Astrocyte (in vitro differentiated cells and primary cell): ENCODE measurements at regions not wholly inside any gene's neighbourhood (a gene's known extent, or its start where the extent isn't known, plus 50 kb on each side); places are given as distances from the start of the nearest gene placed in this dataset.

ENCODE experiments used
- DNase-seq: peaks from one replicate; pipeline ENCODE4 v3.0.0-alpha.2; 2010; ENCODE audit warnings: low read depth
- FAIRE-seq: peaks from 2 replicates; lab custom pipeline; 2011; peaks lifted over from hg19 to GRCh38; lab: Jason Lieb, UNC
- H2AFZ ChIP-seq: 2 replicates; pipeline ENCODE4 v1.6.0; 2012; ENCODE audit warnings: low read depth, low read length, inconsistent platforms
- H3K27ac ChIP-seq: 2 replicates; pipeline ENCODE4 v1.5.1; 2011; ENCODE audit warnings: low read depth, low read length, inconsistent platforms
- H3K27me3 ChIP-seq: 2 replicates; pipeline ENCODE4 v1.6.0; 2011; ENCODE audit warnings: low read length, inconsistent platforms; ENCODE audit not compliant: insufficient read depth
- H3K36me3 ChIP-seq: 2 replicates; pipeline ENCODE4 v1.5.1; 2011; ENCODE audit warnings: low read length, inconsistent platforms; ENCODE audit not compliant: insufficient read depth
- H3K4me1 ChIP-seq: 2 replicates; pipeline ENCODE4 v1.5.1; 2011; ENCODE audit warnings: low read length, inconsistent platforms; ENCODE audit not compliant: insufficient read depth
- H3K4me2 ChIP-seq: 2 replicates; pipeline ENCODE4 v1.6.0; 2012; ENCODE audit warnings: low read length, inconsistent platforms
- H3K4me3 ChIP-seq: 2 replicates; pipeline ENCODE4 v1.5.1; 2011; ENCODE audit warnings: low read depth, mild to moderate bottlenecking, low read length, inconsistent platforms; ENCODE audit not compliant: insufficient read depth
- H3K79me2 ChIP-seq: 2 replicates; pipeline ENCODE4 v1.6.0; 2012; ENCODE audit warnings: mild to moderate bottlenecking, low read length, inconsistent platforms; ENCODE audit not compliant: insufficient read depth
- H3K9ac ChIP-seq: 2 replicates; pipeline ENCODE4 v1.6.0; 2012; ENCODE audit warnings: mild to moderate bottlenecking, low read length, inconsistent platforms
- H3K9me3 ChIP-seq: 2 replicates; pipeline ENCODE4 v1.5.1; 2012; ENCODE audit warnings: low read depth, mild to moderate bottlenecking, low read length, inconsistent platforms; ENCODE audit not compliant: insufficient read depth
- H4K20me1 ChIP-seq: 2 replicates; pipeline ENCODE4 v1.6.0; 2012; ENCODE audit warnings: low read length, inconsistent platforms; ENCODE audit not compliant: insufficient read depth
- H3K27ac Mint-ChIP-seq: one replicate; pipeline ENCODE4 v1.8.0; 2021; ENCODE audit warnings: mild to moderate bottlenecking, mixed read lengths; ENCODE audit not compliant: unreplicated experiment
- H3K27me3 Mint-ChIP-seq: one replicate; pipeline ENCODE4 v1.8.0; 2021; ENCODE audit warnings: low read depth, mixed read lengths; ENCODE audit not compliant: unreplicated experiment
- H3K36me3 Mint-ChIP-seq: one replicate; pipeline ENCODE4 v1.8.0; 2021; ENCODE audit warnings: low read depth, mixed read lengths; ENCODE audit not compliant: unreplicated experiment
- H3K4me1 Mint-ChIP-seq: one replicate; pipeline ENCODE4 v1.8.0; 2021; ENCODE audit warnings: low read depth, mixed read lengths; ENCODE audit not compliant: unreplicated experiment
- H3K4me3 Mint-ChIP-seq: one replicate; pipeline ENCODE4 v1.8.0; 2021; ENCODE audit warnings: mild to moderate bottlenecking, moderate library complexity, mixed read lengths; ENCODE audit not compliant: unreplicated experiment
- H3K9me3 Mint-ChIP-seq: one replicate; pipeline ENCODE4 v1.8.0; 2021; ENCODE audit warnings: mild to moderate bottlenecking, mixed read lengths; ENCODE audit not compliant: unreplicated experiment
- EZH2 ChIP-seq: IDR thresholded peaks from 2 replicates; pipeline ENCODE4 v1.6.1; 2012; ENCODE audit warnings: mild to moderate bottlenecking, low read length, inconsistent platforms; ENCODE audit not compliant: insufficient read depth
- TF ChIP-seq, protein P1 (sequence below): IDR thresholded peaks from 2 replicates; pipeline ENCODE4 v1.5.1; 2011; ENCODE audit warnings: low read depth, mild to moderate bottlenecking, inconsistent platforms, low read length, moderate library complexity; ENCODE audit not compliant: insufficient read depth

DNA sequence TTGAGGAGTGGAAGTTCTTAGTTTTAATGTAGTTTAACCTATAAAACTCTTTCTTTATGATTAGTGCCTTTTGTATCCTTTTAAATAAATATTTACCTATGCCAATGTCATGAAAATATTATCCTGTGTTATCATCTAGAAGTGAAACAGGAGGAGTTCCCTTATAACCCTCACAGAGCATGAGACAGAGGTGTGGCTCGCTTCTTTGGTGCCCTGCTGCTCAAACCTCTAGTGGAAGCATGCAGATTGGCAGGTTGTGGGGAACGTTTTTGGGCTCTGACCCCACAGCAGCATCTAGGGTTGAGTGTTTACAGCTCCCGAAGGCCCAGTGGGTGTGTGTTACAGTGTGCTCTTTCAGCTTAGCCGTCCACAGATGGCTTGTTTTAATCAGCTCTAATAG lies 459.4 kb upstream of the AZI2 start:
- Mint-ChIP-seq H3K9me3 (no peaks in the 10 kb centered on the region), H3K36me3 (no peaks in the 10 kb centered on the region), H3K27me3 (peaks cover 4% of the 10 kb centered on the region), H3K4me3 (no peak overlapping the region), H3K4me1 (no peaks in the 10 kb centered on the region), H3K27ac (no peak overlapping the region)
- DNase-seq (no peak), FAIRE-seq (no peak)
- no peaks in the 10 kb centered on the region for H3K79me2 ChIP-seq
- no peaks in the 10 kb centered on the region for H3K36me3 ChIP-seq
- H2AFZ ChIP-seq = no peak overlapping the region
- H4K20me1 ChIP-seq = no peaks in the 10 kb centered on the region
- no peak overlapping the region for H3K27ac ChIP-seq
- H3K4me2 ChIP-seq = no peak overlapping the region
- TF ChIP-seq, protein P1, sequence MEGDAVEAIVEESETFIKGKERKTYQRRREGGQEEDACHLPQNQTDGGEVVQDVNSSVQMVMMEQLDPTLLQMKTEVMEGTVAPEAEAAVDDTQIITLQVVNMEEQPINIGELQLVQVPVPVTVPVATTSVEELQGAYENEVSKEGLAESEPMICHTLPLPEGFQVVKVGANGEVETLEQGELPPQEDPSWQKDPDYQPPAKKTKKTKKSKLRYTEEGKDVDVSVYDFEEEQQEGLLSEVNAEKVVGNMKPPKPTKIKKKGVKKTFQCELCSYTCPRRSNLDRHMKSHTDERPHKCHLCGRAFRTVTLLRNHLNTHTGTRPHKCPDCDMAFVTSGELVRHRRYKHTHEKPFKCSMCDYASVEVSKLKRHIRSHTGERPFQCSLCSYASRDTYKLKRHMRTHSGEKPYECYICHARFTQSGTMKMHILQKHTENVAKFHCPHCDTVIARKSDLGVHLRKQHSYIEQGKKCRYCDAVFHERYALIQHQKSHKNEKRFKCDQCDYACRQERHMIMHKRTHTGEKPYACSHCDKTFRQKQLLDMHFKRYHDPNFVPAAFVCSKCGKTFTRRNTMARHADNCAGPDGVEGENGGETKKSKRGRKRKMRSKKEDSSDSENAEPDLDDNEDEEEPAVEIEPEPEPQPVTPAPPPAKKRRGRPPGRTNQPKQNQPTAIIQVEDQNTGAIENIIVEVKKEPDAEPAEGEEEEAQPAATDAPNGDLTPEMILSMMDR = no peak
- no peak for TF ChIP-seq EZH2
- H3K9ac ChIP-seq = no peak overlapping the region
- H3K9me3 ChIP-seq = no peaks in the 10 kb centered on the region
- no peaks in the 10 kb centered on the region for H3K27me3 ChIP-seq
- H3K4me1 ChIP-seq = no peaks in the 10 kb centered on the region
- H3K4me3 ChIP-seq = no peak overlapping the region

DNA sequence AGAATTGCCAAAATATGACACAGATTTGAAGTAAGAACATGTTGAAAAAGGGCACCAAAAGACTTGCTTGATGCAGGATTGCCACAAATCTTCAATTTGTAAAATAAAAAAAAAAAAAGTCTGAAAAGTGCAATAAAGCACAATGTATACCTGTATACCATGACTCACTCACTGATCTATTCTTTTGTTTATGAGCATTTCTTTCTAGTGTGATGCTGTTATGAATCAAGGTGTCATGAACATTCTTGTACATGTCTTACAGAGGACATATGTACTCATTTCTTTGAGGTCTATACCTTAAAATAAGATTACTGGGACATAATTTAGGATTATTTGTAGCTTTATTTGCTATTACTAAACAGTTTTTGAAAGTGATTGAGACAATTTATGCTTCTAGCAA lies 464.9 kb upstream of the RBMS3 start:
- H3K36me3 ChIP-seq = no peaks in the 10 kb centered on the region
- H3K9me3 Mint-ChIP-seq = no peaks in the 10 kb centered on the region

DNA sequence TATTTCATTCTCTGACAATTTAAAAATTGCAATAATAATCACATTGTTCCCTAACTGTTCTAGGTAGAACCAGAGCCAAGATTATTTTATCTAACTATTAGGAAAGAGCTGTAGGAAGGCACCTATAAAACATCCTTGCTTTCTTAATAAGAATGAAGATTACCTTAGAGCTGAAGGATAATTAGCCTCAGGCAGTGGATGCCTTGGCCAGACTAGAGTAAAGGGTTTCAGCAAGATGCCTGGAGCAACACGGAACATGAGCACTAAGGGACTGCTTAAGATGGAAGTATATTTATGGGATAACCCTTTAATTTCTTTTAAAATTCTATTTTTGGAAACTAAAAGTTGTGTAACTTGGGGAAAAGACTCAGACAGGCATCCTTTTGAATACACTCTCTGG lies 456.6 kb upstream of the RBMS3 start:
- no peak overlapping the region for H3K27ac Mint-ChIP-seq
- H3K36me3 Mint-ChIP-seq = no peaks in the 10 kb centered on the region
- no peaks in the 10 kb centered on the region for H3K27me3 Mint-ChIP-seq
- no peaks in the 10 kb centered on the region for H3K79me2 ChIP-seq
- H3K4me1 Mint-ChIP-seq = no peaks in the 10 kb centered on the region
- H3K27me3 ChIP-seq = no peaks in the 10 kb centered on the region
- H4K20me1 ChIP-seq = no peaks in the 10 kb centered on the region
- H3K27ac ChIP-seq = no peak overlapping the region
- H3K4me1 ChIP-seq = no peaks in the 10 kb centered on the region
- H2AFZ ChIP-seq = no peak overlapping the region
- no peak for TF ChIP-seq EZH2
- TF ChIP-seq, protein P1 = no peak
- H3K4me3 Mint-ChIP-seq = no peak overlapping the region
- DNase-seq (no peak), FAIRE-seq (no peak)
- no peaks in the 10 kb centered on the region for H3K9me3 Mint-ChIP-seq
- H3K4me2 ChIP-seq = no peak overlapping the region
- H3K9ac ChIP-seq = no peak overlapping the region
- H3K9me3 ChIP-seq = no peaks in the 10 kb centered on the region
- no peaks in the 10 kb centered on the region for H3K36me3 ChIP-seq
- H3K4me3 ChIP-seq = no peak overlapping the region

More for the DNA sequence above, 464.9 kb upstream of the RBMS3 start:
- Mint-ChIP-seq H3K4me3 (no peak overlapping the region), H3K36me3 (no peaks in the 10 kb centered on the region), H3K27me3 (no peaks in the 10 kb centered on the region), H3K4me1 (no peaks in the 10 kb centered on the region), H3K27ac (no peak overlapping the region)
- H3K4me1 ChIP-seq = no peaks in the 10 kb centered on the region
- no peak overlapping the region for H3K9ac ChIP-seq
- H3K4me2 ChIP-seq = no peak overlapping the region
- no peaks in the 10 kb centered on the region for H3K79me2 ChIP-seq
- TF ChIP-seq, protein P1 = no peak
- no peak for TF ChIP-seq EZH2
- H3K27ac ChIP-seq = no peak overlapping the region
- no peaks in the 10 kb centered on the region for H3K27me3 ChIP-seq
- no peaks in the 10 kb centered on the region for H3K9me3 ChIP-seq
- H3K4me3 ChIP-seq = no peak overlapping the region
- H4K20me1 ChIP-seq = no peaks in the 10 kb centered on the region
- FAIRE-seq (no peak), DNase-seq (no peak)
- H2AFZ ChIP-seq = no peak overlapping the region
